A673 (cell line): ENCODE measurements at regions not wholly inside any gene's neighbourhood (a gene's known extent, or its start where the extent isn't known, plus 50 kb on each side); places are given as distances from the start of the nearest gene placed in this dataset.

Experiments
- BruUV-seq: library from RNA; stranded (reverse); fragments of 400-500 nt; replicated peaks from 2 replicates; lab custom pipeline; 2021; lab: Mats Ljungman, UMichigan
- CTCF ChIA-PET: fragments of 300-600 bp; sonication (Branson Sonifier 250); formaldehyde crosslinking; loops from one replicate; lab custom pipeline; 2022; ENCODE audit warnings: antibody characterized with exemption; lab: Charles Lee
- POLR2A ChIA-PET: fragments of 300-600 bp; sonication (Branson Sonifier 250); formaldehyde crosslinking; loops from one replicate; lab custom pipeline; 2022; ENCODE audit warnings: antibody characterized with exemption; ENCODE audit not compliant: low non-redundant PET; lab: Charles Lee
- DNase-seq: peaks from one replicate; pipeline ENCODE4 v3.0.0-alpha.2; 2015; ENCODE audit warnings: low spot score
- H3K27ac ChIP-seq: fragments of 200-600 bp; sonication (generic); 2 replicates; pipeline ENCODE4 v1.5.1; 2016; ENCODE audit warnings: mixed run types, low read depth, mild to moderate bottlenecking, mixed read lengths, antibody characterized with exemption, low read length; ENCODE audit not compliant: poor library complexity, severe bottlenecking
- H3K27me3 ChIP-seq: fragments of 200-600 bp; sonication (generic); replicated peaks from 2 replicates; pipeline ENCODE4 v1.6.1; 2017; ENCODE audit warnings: mixed run types, low read depth, mild to moderate bottlenecking, mixed read lengths, antibody characterized with exemption, low read length; ENCODE audit not compliant: insufficient read depth, poor library complexity
- H3K36me3 ChIP-seq: fragments of 200-600 bp; sonication (generic); 2 replicates; pipeline ENCODE4 v1.6.1; 2016; ENCODE audit warnings: mixed run types, mild to moderate bottlenecking, mixed read lengths, antibody characterized with exemption, low read length; ENCODE audit not compliant: insufficient read depth, poor library complexity, severe bottlenecking
- H3K4me1 ChIP-seq: fragments of 200-600 bp; sonication (generic); 2 replicates; pipeline ENCODE4 v1.6.1; 2017; ENCODE audit warnings: mixed run types, mild to moderate bottlenecking, mixed read lengths, antibody characterized with exemption, low read length; ENCODE audit not compliant: insufficient read depth, poor library complexity, severe bottlenecking
- H3K4me3 ChIP-seq: fragments of 200-600 bp; sonication (generic); 2 replicates; pipeline ENCODE4 v1.5.1; 2016; ENCODE audit warnings: low read depth, mixed run types, mild to moderate bottlenecking, mixed read lengths, low read length; ENCODE audit not compliant: poor library complexity, severe bottlenecking
- H3K9me3 ChIP-seq: fragments of 200-600 bp; sonication (generic); 2 replicates; pipeline ENCODE4 v1.6.1; 2016; ENCODE audit warnings: mixed run types, low read depth, mild to moderate bottlenecking, mixed read lengths, antibody characterized with exemption, low read length; ENCODE audit not compliant: poor library complexity, severe bottlenecking
- EZH2 ChIP-seq: fragments of 200-600 bp; sonication (generic); IDR thresholded peaks from 2 replicates; pipeline ENCODE4 v1.6.1; 2017; ENCODE audit warnings: borderline replicate concordance, low read depth, mild to moderate bottlenecking, mixed read lengths, antibody characterized with exemption, low read length; ENCODE audit not compliant: poor library complexity, severe bottlenecking
- intact Hi-C: fragments of 100-400 bp; cut with micrococcal nuclease; formaldehyde crosslinking; loops from one replicate; pipeline ENCODE4 v1.10.0; 2022; ENCODE audit not compliant: unreplicated experiment
- TF ChIP-seq, protein P1 (sequence below): fragments of 300-800, 200-600 bp; sonication (generic); conservative IDR thresholded peaks from 2 replicates; pipeline ENCODE4 v1.5.1; 2017; ENCODE audit warnings: low read depth, mild to moderate bottlenecking, antibody characterized with exemption, low read length, moderate library complexity, mixed read lengths

DNA sequence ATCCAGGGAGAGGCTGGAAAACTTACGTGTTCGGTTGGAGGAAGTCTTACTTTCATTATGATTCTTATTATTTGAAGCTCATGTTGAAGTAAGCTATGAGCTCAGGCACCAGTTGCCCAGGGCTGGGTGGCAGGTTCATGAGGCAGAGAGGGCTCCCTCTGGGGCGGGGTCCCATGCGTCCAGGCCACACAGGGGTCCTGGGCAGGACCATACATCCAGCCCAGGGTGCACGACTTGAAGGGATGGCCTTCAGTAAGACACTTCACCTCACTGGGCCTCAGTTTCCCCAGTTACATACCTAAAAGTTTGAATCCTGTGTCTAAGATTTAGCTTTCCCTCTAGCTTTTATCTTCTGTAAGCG is 107.3 kb upstream of the B3GAT1 start:
- DNase-seq = no peak
- H3K4me3 ChIP-seq = no peak overlapping the region
- no peaks in the 10 kb centered on the region for H3K27me3 ChIP-seq
- no peaks in the 10 kb centered on the region for H3K4me1 ChIP-seq
- H3K9me3 ChIP-seq = no peaks in the 10 kb centered on the region
- no peaks in the 10 kb centered on the region for H3K36me3 ChIP-seq
- ChIA-PET CTCF (no interaction called here), POLR2A (no interaction called here)
- H3K27ac ChIP-seq = no peak overlapping the region
- no peak for TF ChIP-seq EZH2
- TF ChIP-seq, protein P1, sequence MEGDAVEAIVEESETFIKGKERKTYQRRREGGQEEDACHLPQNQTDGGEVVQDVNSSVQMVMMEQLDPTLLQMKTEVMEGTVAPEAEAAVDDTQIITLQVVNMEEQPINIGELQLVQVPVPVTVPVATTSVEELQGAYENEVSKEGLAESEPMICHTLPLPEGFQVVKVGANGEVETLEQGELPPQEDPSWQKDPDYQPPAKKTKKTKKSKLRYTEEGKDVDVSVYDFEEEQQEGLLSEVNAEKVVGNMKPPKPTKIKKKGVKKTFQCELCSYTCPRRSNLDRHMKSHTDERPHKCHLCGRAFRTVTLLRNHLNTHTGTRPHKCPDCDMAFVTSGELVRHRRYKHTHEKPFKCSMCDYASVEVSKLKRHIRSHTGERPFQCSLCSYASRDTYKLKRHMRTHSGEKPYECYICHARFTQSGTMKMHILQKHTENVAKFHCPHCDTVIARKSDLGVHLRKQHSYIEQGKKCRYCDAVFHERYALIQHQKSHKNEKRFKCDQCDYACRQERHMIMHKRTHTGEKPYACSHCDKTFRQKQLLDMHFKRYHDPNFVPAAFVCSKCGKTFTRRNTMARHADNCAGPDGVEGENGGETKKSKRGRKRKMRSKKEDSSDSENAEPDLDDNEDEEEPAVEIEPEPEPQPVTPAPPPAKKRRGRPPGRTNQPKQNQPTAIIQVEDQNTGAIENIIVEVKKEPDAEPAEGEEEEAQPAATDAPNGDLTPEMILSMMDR = no peak
- intact Hi-C loops = no loop called here
- no TSS peak for BruUV-seq

DNA sequence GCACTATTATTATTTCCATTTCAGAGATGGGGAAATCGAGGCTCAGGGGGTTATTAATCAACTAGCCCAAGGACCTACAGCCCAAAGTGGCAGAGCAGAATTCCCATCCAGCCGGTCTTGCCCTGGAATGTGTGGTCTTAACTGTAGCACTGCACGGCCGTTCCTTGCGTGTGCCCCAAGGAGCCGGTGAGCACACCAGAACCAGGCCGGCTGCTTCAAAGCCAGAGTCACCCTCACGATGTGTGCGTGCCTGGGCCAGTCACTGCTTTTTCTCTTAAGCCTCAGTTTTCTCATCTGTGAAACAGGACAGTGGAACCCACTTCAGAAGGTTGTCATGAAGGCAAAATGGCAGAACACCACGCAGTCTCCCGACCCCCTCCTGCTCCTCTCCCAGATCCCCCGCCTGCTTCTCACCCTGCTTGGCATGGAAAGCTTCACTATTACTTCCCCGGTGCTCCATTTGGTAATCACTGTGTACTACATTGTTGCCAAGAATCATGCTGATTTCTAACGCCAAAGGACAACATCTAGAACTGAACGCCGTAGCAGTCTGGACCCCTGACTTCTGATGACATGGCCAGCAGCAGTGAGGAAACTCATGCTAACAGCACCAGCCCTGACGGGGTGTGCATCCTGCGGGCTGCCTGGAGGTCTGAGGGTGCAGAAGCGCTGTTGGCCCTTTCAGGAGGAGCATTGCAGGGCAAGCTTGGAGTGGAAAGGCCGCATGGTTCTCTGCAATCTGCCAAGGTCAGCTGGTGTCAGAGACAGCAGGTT is 106.8 kb upstream of the B3GAT1 start:
- H3K4me3 ChIP-seq = no peak overlapping the region
- no TSS peak for BruUV-seq
- no peaks in the 10 kb centered on the region for H3K36me3 ChIP-seq
- no peak for DNase-seq
- H3K9me3 ChIP-seq = no peaks in the 10 kb centered on the region
- H3K27ac ChIP-seq = no peak overlapping the region
- TF ChIP-seq, protein P1 = no peak
- TF ChIP-seq EZH2 = no peak
- ChIA-PET POLR2A (no interaction called here), CTCF (no interaction called here)
- H3K4me1 ChIP-seq = no peaks in the 10 kb centered on the region
- no peaks in the 10 kb centered on the region for H3K27me3 ChIP-seq
- intact Hi-C loops = no loop called here

DNA sequence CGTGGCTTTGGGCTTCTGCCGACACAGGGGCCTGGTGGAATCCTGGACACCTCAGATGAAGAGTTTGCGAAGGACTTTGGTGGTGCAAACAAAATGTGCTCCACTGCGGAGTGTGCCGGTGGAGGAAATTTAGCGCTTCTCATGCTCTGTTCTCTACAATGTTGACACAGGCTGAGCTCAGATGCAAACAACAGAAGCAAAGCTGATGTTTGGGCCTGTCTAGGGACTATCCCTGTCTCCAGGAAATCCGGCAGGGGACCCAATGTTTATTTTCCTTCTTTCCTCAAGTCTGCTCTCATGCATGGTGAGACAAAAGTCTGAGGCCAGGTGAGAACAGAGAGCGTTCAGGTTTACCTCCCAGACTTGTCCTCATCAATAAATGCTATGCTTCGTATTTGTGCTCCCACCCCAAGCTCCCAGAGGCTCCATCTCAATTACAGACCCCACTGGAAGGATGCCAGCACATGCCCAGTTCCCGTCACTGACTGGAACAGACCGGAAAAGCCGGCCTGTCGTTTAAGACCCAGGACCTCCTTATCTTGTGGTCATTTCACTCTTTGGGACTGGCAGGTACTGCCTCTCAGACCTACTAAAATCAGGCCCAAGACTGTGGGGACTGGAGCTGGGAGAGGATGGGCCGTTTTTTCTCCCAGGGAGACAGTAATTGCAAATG is 105.7 kb upstream of the B3GAT1 start:
- Histone ChIP-seq H3K36me3 (no peaks in the 10 kb centered on the region), H3K27me3 (no peaks in the 10 kb centered on the region), H3K27ac (no peak overlapping the region), H3K4me1 (no peaks in the 10 kb centered on the region), H3K4me3 (no peak overlapping the region), H3K9me3 (no peaks in the 10 kb centered on the region)
- ChIA-PET CTCF (no interaction called here), POLR2A (no interaction called here)
- TF ChIP-seq, protein P1 = no peak
- no peak for TF ChIP-seq EZH2
- intact Hi-C loops = no loop called here
- no TSS peak for BruUV-seq
- no peak for DNase-seq
